Osteoblast (primary cell): ENCODE measurements at regions not wholly inside any gene's neighbourhood (a gene's known extent, or its start where the extent isn't known, plus 50 kb on each side); places are given as distances from the start of the nearest gene placed in this dataset.

Experiments used
- DNase-seq: peaks from one replicate; pipeline ENCODE4 v3.0.0; 2011; ENCODE audit warnings: low spot score, mixed read lengths; ENCODE audit not compliant: insufficient read length; ENCODE audit errors: missing footprints
- H2AFZ ChIP-seq: 2 replicates; pipeline ENCODE4 v1.6.0; 2011; ENCODE audit warnings: mild to moderate bottlenecking, low read length
- H3K27ac ChIP-seq: 2 replicates; pipeline ENCODE4 v1.5.1; 2011; ENCODE audit warnings: mild to moderate bottlenecking, low read depth, low read length, moderate library complexity
- H3K27me3 ChIP-seq: 2 replicates; pipeline ENCODE4 v1.6.0; 2012; ENCODE audit warnings: mild to moderate bottlenecking, control low read depth, inconsistent platforms, low read length, moderate library complexity; ENCODE audit not compliant: insufficient read depth
- H3K36me3 ChIP-seq: 2 replicates; pipeline ENCODE4 v1.5.1; 2011; ENCODE audit warnings: mild to moderate bottlenecking, low read length, control low read depth, moderate library complexity; ENCODE audit not compliant: insufficient read depth
- H3K4me1 ChIP-seq: 2 replicates; pipeline ENCODE4 v1.5.1; 2011; ENCODE audit warnings: mild to moderate bottlenecking, low read length, control low read depth, moderate library complexity; ENCODE audit not compliant: insufficient read depth
- H3K4me2 ChIP-seq: 2 replicates; pipeline ENCODE4 v1.6.0; 2011; ENCODE audit warnings: mild to moderate bottlenecking, low read length; ENCODE audit not compliant: insufficient read depth
- H3K4me3 ChIP-seq: fragments of 200-600 bp; sonication (generic); 3 replicates; pipeline ENCODE4 v1.5.1; 2012; ENCODE audit warnings: mild to moderate bottlenecking, low read length, inconsistent platforms; ENCODE audit not compliant: insufficient read depth
- H3K79me2 ChIP-seq: 2 replicates; pipeline ENCODE4 v1.6.0; 2012; ENCODE audit warnings: mild to moderate bottlenecking, low read length, control low read depth, inconsistent platforms; ENCODE audit not compliant: insufficient read depth
- H3K9me3 ChIP-seq: 2 replicates; pipeline ENCODE4 v1.5.1; 2011; ENCODE audit warnings: low read depth, low read length, control low read depth
- H4K20me1 ChIP-seq: 2 replicates; pipeline ENCODE4 v1.6.0; 2012; ENCODE audit warnings: mild to moderate bottlenecking, low read length, control low read depth; ENCODE audit not compliant: insufficient read depth
- TF ChIP-seq, protein P1 (sequence below): IDR thresholded peaks from 2 replicates; pipeline ENCODE4 v1.5.1; 2011; ENCODE audit warnings: mild to moderate bottlenecking, low read depth, low read length, moderate library complexity; ENCODE audit errors: extremely low read depth

DNA sequence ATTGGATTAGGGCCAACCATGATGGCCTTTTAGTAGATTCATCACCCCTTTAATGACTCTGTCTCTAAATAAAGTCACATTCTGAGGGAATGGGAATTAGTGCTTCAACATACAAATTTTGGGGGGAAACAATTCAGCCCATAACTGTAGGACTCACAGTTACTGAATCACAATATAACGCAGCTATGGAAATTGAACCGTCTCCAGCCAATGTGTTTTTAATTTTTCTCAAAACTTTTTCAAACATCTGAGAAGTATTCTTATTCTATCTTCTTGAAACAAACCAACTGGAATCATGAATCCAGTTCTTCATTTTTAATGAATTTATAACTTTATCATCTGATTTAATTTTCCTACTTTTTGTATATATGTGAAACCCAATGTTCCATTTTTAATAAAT lies 373.1 kb upstream of the SYT4 start:
- H3K4me1 ChIP-seq: no peaks in the 10 kb centered on the region
- no peaks in the 10 kb centered on the region for H3K27me3 ChIP-seq
- no peak overlapping the region for H3K4me3 ChIP-seq
- no peaks in the 10 kb centered on the region for H3K79me2 ChIP-seq
- DNase-seq: no peak
- no peak overlapping the region for H3K27ac ChIP-seq
- no peak overlapping the region for H3K4me2 ChIP-seq
- H3K36me3 ChIP-seq: no peaks in the 10 kb centered on the region
- H4K20me1 ChIP-seq: no peaks in the 10 kb centered on the region
- no peaks in the 10 kb centered on the region for H3K9me3 ChIP-seq
- TF ChIP-seq, protein P1, sequence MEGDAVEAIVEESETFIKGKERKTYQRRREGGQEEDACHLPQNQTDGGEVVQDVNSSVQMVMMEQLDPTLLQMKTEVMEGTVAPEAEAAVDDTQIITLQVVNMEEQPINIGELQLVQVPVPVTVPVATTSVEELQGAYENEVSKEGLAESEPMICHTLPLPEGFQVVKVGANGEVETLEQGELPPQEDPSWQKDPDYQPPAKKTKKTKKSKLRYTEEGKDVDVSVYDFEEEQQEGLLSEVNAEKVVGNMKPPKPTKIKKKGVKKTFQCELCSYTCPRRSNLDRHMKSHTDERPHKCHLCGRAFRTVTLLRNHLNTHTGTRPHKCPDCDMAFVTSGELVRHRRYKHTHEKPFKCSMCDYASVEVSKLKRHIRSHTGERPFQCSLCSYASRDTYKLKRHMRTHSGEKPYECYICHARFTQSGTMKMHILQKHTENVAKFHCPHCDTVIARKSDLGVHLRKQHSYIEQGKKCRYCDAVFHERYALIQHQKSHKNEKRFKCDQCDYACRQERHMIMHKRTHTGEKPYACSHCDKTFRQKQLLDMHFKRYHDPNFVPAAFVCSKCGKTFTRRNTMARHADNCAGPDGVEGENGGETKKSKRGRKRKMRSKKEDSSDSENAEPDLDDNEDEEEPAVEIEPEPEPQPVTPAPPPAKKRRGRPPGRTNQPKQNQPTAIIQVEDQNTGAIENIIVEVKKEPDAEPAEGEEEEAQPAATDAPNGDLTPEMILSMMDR: no peak
- no peak overlapping the region for H2AFZ ChIP-seq

DNA sequence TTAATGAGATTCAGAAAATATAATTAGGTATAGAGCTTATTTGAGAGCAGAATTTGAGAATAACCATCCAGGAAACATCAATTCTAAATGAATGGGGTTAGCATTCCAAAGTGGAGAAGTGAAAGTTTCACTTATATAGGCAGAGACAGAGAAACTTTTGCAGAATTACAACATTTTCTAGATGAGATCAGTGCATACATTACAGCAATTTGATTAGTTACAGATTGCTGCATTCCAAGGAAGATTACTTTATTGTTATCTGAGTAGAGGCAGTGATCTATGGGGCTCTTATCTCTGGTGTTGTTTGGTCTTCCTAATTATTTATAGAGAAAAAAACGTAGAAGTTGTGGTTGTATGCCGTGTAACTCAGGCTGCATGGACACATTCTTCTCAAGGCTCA lies 373.8 kb upstream of the SYT4 start:
- TF ChIP-seq, protein P1: no peak
- no peaks in the 10 kb centered on the region for H3K9me3 ChIP-seq
- no peaks in the 10 kb centered on the region for H3K4me1 ChIP-seq
- H3K27me3 ChIP-seq: no peaks in the 10 kb centered on the region
- no peak overlapping the region for H3K4me3 ChIP-seq
- no peaks in the 10 kb centered on the region for H3K36me3 ChIP-seq
- DNase-seq: no peak
- no peaks in the 10 kb centered on the region for H3K79me2 ChIP-seq
- H4K20me1 ChIP-seq: no peaks in the 10 kb centered on the region
- no peak overlapping the region for H2AFZ ChIP-seq
- H3K4me2 ChIP-seq: no peak overlapping the region
- no peak overlapping the region for H3K27ac ChIP-seq

DNA sequence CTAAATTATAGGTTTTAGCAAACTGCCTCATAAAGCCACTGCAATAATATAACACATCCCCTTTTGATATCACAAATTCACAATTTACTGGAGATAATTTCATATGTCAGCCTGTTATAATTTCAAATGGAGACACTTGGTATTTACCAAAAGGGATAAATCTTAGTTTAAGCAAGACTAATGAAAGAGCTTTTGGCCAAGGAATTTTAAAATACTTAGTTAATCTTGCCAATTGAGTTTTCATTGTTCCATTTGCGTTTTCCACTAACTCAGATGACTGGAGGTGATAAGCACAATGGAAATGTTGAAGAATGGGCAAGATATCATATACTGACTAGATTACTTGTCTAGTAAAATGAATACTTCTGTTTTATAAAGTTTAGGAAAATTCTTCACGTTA lies 379.3 kb upstream of the SYT4 start:
- Histone ChIP-seq H4K20me1 (no peaks in the 10 kb centered on the region), H3K4me2 (no peak overlapping the region), H3K79me2 (no peaks in the 10 kb centered on the region), H3K27me3 (no peaks in the 10 kb centered on the region), H3K4me1 (peaks cover 1% of the 10 kb centered on the region), H3K4me3 (no peak overlapping the region), H3K36me3 (no peaks in the 10 kb centered on the region), H2AFZ (no peak overlapping the region), H3K27ac (no peak overlapping the region), H3K9me3 (no peaks in the 10 kb centered on the region)
- no peak for DNase-seq
- TF ChIP-seq, protein P1: no peak

DNA sequence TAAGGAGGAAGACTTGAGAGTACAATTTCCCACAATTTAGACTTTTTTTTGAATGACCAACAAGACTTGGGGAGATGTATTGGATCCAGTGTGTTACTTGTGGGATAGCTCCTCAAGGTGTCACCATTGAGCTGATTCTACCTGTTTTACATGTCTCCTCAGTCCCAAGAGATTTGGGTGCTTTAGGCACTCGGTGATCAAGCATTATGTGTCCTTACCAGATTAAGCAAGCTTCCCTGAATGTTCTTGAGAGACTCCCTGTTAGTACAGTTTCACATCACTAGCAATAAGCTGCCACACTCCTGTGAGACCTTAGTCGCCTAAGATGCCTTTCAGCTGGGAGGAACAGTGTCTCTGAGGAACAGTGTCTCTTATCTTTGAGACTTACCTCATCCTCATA lies 384.3 kb upstream of the SYT4 start:
- no peak for DNase-seq
- Histone ChIP-seq H3K9me3 (no peaks in the 10 kb centered on the region), H3K4me2 (peak overlapping the region; percentile 66), H2AFZ (peak overlapping the region; percentile 44), H3K4me3 (no peak overlapping the region), H3K27ac (peak overlapping the region; percentile 69), H3K4me1 (peaks cover 28% of the 10 kb centered on the region), H4K20me1 (no peaks in the 10 kb centered on the region), H3K79me2 (no peaks in the 10 kb centered on the region), H3K36me3 (no peaks in the 10 kb centered on the region), H3K27me3 (no peaks in the 10 kb centered on the region)
- TF ChIP-seq, protein P1: peak; percentile 40
